OCI-LY1 (cell line): ENCODE measurements at regions not wholly inside any gene's neighbourhood (a gene's known extent, or its start where the extent isn't known, plus 50 kb on each side); places are given as distances from the start of the nearest gene placed in this dataset.

Experiments used
- EZH2 ChIP-seq: fragments of 200-600 bp; sonication (generic), shearing (Covaris generic); IDR thresholded peaks from 2 replicates; pipeline ENCODE4 v1.8.0; 2017; ENCODE audit warnings: borderline replicate concordance, mixed run types, mild to moderate bottlenecking, antibody characterized with exemption, low read length, moderate library complexity, mixed read lengths
- TF ChIP-seq, protein P1 (sequence below): fragments of 200-600 bp; sonication (generic), shearing (Covaris generic); IDR thresholded peaks from 2 replicates; pipeline ENCODE4 v1.5.1; 2017; ENCODE audit warnings: mild to moderate bottlenecking, antibody characterized with exemption, low read length, moderate library complexity, mixed read lengths

DNA sequence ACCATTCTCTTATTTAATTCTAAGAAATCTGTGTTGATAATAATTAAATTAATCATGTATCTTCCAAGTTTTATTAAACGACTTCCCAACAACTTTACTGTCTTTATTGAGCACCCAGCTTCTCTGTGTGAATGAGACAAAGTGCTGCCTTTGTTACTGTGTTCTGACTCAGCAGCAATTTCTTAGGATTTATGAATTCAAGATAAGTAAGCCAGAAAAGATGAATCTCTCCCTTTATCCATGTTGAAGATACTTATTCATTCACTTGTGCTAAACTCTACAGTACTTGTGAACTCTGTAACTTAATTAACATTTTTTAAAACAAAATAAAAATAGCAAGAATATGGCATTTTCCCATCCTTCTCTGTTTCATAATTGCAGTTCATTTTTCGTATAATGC, 1403.3 kb upstream of the DDX18 start:
- TF ChIP-seq, protein P1, sequence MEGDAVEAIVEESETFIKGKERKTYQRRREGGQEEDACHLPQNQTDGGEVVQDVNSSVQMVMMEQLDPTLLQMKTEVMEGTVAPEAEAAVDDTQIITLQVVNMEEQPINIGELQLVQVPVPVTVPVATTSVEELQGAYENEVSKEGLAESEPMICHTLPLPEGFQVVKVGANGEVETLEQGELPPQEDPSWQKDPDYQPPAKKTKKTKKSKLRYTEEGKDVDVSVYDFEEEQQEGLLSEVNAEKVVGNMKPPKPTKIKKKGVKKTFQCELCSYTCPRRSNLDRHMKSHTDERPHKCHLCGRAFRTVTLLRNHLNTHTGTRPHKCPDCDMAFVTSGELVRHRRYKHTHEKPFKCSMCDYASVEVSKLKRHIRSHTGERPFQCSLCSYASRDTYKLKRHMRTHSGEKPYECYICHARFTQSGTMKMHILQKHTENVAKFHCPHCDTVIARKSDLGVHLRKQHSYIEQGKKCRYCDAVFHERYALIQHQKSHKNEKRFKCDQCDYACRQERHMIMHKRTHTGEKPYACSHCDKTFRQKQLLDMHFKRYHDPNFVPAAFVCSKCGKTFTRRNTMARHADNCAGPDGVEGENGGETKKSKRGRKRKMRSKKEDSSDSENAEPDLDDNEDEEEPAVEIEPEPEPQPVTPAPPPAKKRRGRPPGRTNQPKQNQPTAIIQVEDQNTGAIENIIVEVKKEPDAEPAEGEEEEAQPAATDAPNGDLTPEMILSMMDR = no peak
- TF ChIP-seq EZH2 = no peak
